ENCODE measurements at regions not wholly inside any gene's neighbourhood (a gene's known extent, or its start where the extent isn't known, plus 50 kb on each side); places are given as distances from the start of the nearest gene placed in this dataset.

DNA sequence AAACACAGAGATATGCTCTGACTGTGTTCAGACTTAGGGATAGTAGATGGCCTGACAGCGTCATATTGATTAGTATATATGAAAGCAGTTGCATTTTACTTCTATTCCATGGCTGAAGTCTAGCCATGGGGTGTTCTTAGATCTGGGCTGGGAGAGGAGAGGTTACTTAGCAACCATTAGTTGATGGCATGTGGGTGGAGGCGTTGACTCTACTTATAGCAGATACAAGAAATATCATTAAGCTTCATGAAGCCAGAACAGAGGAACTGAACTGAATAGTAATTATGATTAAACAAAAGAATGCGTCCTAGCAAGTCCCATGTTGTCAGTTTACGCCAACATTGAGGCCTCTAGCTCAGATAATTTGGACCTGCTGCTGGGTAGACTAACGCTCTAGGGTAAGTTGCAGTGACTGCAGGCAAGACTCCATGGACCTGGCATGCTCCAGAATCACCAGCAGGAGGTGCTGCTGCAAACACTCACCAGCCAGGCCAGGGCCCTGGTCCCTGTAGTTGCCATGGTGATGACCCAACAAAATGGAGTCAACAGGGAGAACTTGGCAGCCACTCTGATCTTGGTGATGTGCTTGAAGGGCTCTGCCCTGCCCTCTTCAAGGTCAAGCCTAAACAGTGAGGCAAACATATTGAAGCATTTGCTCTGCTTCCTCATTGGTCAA, 477.3 kb downstream of the PREX1 start:
- intact Hi-C loops (cut with DNase I): no loop called here
- ATAC-seq (no peak), DNase-seq (no peak)
- H3K36me3 ChIP-seq (ENCODE audit: insufficient read depth in 1 of 2, low read depth in 1 of 2): no peaks in the 10 kb centered on the region
- no peak overlapping the region for H3K27ac ChIP-seq
- no peaks in the 10 kb centered on the region for H3K9me3 ChIP-seq
- peak; percentile 6 for TF ChIP-seq CTCF (IDR thresholded peaks at IDR 0.05)
- H3K4me1 ChIP-seq: no peaks in the 10 kb centered on the region
- WGBS, 3 donors: 75 to 89% (median 88%) methylated on average over 5 of the region's 5 CpGs
- H3K4me3 ChIP-seq: no peak overlapping the region
- H3K27me3 ChIP-seq (ENCODE audit: insufficient read depth in 3 of 3, low read length in 2 of 3): no peaks in the 10 kb centered on the region

- Histone ChIP-seq H3K27ac (no peak overlapping the region), H3K36me3 (ENCODE audit: insufficient read depth in 1 of 2, low read depth in 1 of 2) (no peaks in the 10 kb centered on the region), H3K4me3 (no peak overlapping the region), H3K4me1 (no peaks in the 10 kb centered on the region), H3K27me3 (ENCODE audit: insufficient read depth in 3 of 3, low read length in 2 of 3) (peaks cover 0 to 2% (median 0%) of the 10 kb centered on the region in 3 donors), H3K9me3 (no peaks in the 10 kb centered on the region)
- ATAC-seq (no peak), DNase-seq (no peak)
- WGBS, 3 donors: 71 to 80% (median 78%) methylated on average over 4 of the region's 4 CpGs
- TF ChIP-seq CTCF (IDR thresholded peaks at IDR 0.05): no peak
- intact Hi-C loops (cut with DNase I): no loop called here
Measured at GRCh38 chr20:48349656-48350055, 478.1 kb downstream of the PREX1 start.

GRCh38 chr20:48348022-48348421, 479.8 kb downstream of the PREX1 start:
- Histone ChIP-seq H3K27ac (no peak overlapping the region), H3K27me3 (ENCODE audit: insufficient read depth in 3 of 3, low read length in 2 of 3) (peaks cover 0 to 2% (median 0%) of the 10 kb centered on the region in 3 donors), H3K4me3 (no peak overlapping the region), H3K9me3 (no peaks in the 10 kb centered on the region), H3K4me1 (no peaks in the 10 kb centered on the region), H3K36me3 (ENCODE audit: insufficient read depth in 1 of 2, low read depth in 1 of 2) (no peaks in the 10 kb centered on the region)
- TF ChIP-seq CTCF (IDR thresholded peaks at IDR 0.05): no peak
- intact Hi-C loops (cut with DNase I): no loop called here
- no peak for DNase-seq
- no peak for ATAC-seq
- 59 to 73% (median 60%) methylated on average over 3 of the region's 3 CpGs for WGBS, 3 donors

DNA sequence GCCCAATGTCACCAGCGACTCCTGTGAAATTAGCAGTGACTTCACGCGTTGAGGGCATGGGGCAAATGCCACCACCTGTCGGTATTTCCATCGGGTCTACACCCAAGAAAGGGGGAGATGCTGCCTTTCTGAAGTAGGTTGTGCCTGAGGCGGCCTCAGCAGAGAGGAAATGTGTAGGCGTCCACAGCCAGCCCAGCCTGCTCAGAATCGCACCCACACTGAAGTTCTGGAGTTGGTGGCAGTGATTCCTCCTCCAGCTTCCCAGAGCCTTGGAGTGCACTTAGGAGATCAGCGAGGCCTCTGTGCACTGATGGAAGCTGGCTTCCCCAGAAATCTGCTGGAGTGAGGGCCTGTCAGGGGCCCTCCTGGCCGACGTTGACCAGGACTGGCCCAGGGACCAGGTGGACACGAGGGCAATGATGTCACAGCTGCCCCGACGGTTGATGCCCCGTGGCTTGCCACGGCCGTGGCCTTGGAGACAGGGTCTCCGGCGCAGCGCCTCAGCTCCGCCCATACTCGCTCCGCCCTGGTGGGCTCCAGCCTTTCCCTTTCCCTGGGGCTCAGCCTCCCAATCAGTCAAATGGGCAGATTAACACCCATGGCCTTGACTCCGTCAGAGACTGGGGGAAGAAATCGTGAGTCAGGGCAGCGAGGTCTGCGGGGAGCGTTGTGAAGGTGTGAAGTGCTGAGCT, 484.8 kb downstream of the PREX1 start:
- DNase-seq (no peak), ATAC-seq (no peak)
- no peak for TF ChIP-seq CTCF (IDR thresholded peaks at IDR 0.05)
- no peaks in the 10 kb centered on the region for H3K36me3 ChIP-seq (ENCODE audit: insufficient read depth in 1 of 2, low read depth in 1 of 2)
- H3K27ac ChIP-seq: no peak overlapping the region
- intact Hi-C loops (cut with DNase I): no loop called here
- H3K27me3 ChIP-seq (ENCODE audit: insufficient read depth in 3 of 3, low read length in 2 of 3): peaks cover 0 to 4% (median 0%) of the 10 kb centered on the region in 3 donors
- no peaks in the 10 kb centered on the region for H3K4me1 ChIP-seq
- H3K4me3 ChIP-seq: no peak overlapping the region
- WGBS, 3 donors: 79 to 85% (median 81%) methylated on average over 28 of the region's 28 CpGs
- no peaks in the 10 kb centered on the region for H3K9me3 ChIP-seq
